IPS-15b (cell line): ENCODE measurements at regions not wholly inside any gene's neighbourhood (a gene's known extent, or its start where the extent isn't known, plus 50 kb on each side); places are given as distances from the start of the nearest gene placed in this dataset.

Source experiments
- H3K27me3 ChIP-seq: one replicate; pipeline ENCODE4 v1.6.1; 2013; ENCODE audit warnings: low read length; ENCODE audit not compliant: control insufficient read depth, insufficient read depth
- H3K36me3 ChIP-seq: one replicate; pipeline ENCODE4 v1.6.1; 2013; ENCODE audit warnings: low read length; ENCODE audit not compliant: control insufficient read depth, insufficient read depth
- H3K4me1 ChIP-seq: one replicate; pipeline ENCODE4 v1.6.1; 2013; ENCODE audit warnings: mild to moderate bottlenecking, low read length; ENCODE audit not compliant: control insufficient read depth, insufficient read depth
- H3K4me3 ChIP-seq: one replicate; pipeline ENCODE4 v1.5.1; 2013; ENCODE audit warnings: low read depth, low read length
- H3K9ac ChIP-seq: one replicate; pipeline ENCODE4 v1.6.1; 2013; ENCODE audit warnings: low read depth, mild to moderate bottlenecking, low read length
- H3K9me3 ChIP-seq: one replicate; pipeline ENCODE4 v1.6.1; 2013; ENCODE audit warnings: mild to moderate bottlenecking, low read length; ENCODE audit not compliant: control insufficient read depth, insufficient read depth

GRCh38 chr4:19748519-19749479 is 502.9 kb upstream of the SLIT2 start:
- H3K27me3 ChIP-seq, result no peaks in the 10 kb centered on the region
- no peaks in the 10 kb centered on the region for H3K9me3 ChIP-seq
- H3K4me3 ChIP-seq, result no peak overlapping the region
- no peaks in the 10 kb centered on the region for H3K4me1 ChIP-seq
- no peaks in the 10 kb centered on the region for H3K36me3 ChIP-seq
- no peak overlapping the region for H3K9ac ChIP-seq

GRCh38 chr4:19746377-19746776 is 505.3 kb upstream of the SLIT2 start:
- Histone ChIP-seq H3K36me3 (no peaks in the 10 kb centered on the region), H3K4me1 (no peaks in the 10 kb centered on the region), H3K9ac (no peak overlapping the region), H3K4me3 (no peak overlapping the region), H3K27me3 (no peaks in the 10 kb centered on the region), H3K9me3 (no peaks in the 10 kb centered on the region)

GRCh38 chr4:19743115-19743638 is 508.5 kb upstream of the SLIT2 start:
- H3K36me3 ChIP-seq, result no peaks in the 10 kb centered on the region
- H3K9ac ChIP-seq, result no peak overlapping the region
- no peaks in the 10 kb centered on the region for H3K27me3 ChIP-seq
- H3K4me3 ChIP-seq, result no peak overlapping the region
- H3K4me1 ChIP-seq, result no peaks in the 10 kb centered on the region
- no peaks in the 10 kb centered on the region for H3K9me3 ChIP-seq

- Histone ChIP-seq H3K9ac (no peak overlapping the region), H3K4me1 (no peaks in the 10 kb centered on the region), H3K36me3 (no peaks in the 10 kb centered on the region), H3K9me3 (no peaks in the 10 kb centered on the region), H3K4me3 (no peak overlapping the region), H3K27me3 (no peaks in the 10 kb centered on the region)
Measured at GRCh38 chr4:19739101-19739651, 512.5 kb upstream of the SLIT2 start.

- H3K9ac ChIP-seq, result no peak overlapping the region
- no peaks in the 10 kb centered on the region for H3K9me3 ChIP-seq
- no peaks in the 10 kb centered on the region for H3K4me1 ChIP-seq
Measured at GRCh38 chr4:19736968-19737756, 514.5 kb upstream of the SLIT2 start.

GRCh38 chr4:19735012-19735411 is 516.7 kb upstream of the SLIT2 start:
- H3K36me3 ChIP-seq, result no peaks in the 10 kb centered on the region
- H3K4me1 ChIP-seq, result no peaks in the 10 kb centered on the region
- no peaks in the 10 kb centered on the region for H3K9me3 ChIP-seq
- no peak overlapping the region for H3K9ac ChIP-seq
- H3K4me3 ChIP-seq, result no peak overlapping the region
- H3K27me3 ChIP-seq, result no peaks in the 10 kb centered on the region

More at GRCh38 chr4:19736968-19737756, 514.5 kb upstream of the SLIT2 start:
- Histone ChIP-seq H3K4me3 (no peak overlapping the region), H3K27me3 (no peaks in the 10 kb centered on the region), H3K36me3 (no peaks in the 10 kb centered on the region)

- no peak overlapping the region for H3K4me3 ChIP-seq
- no peaks in the 10 kb centered on the region for H3K4me1 ChIP-seq
- no peaks in the 10 kb centered on the region for H3K9me3 ChIP-seq
- H3K27me3 ChIP-seq, result no peaks in the 10 kb centered on the region
- H3K9ac ChIP-seq, result no peak overlapping the region
- H3K36me3 ChIP-seq, result no peaks in the 10 kb centered on the region
Measured at GRCh38 chr4:19729886-19730651, 521.6 kb upstream of the SLIT2 start.

- H3K4me1 ChIP-seq, result no peaks in the 10 kb centered on the region
- no peaks in the 10 kb centered on the region for H3K9me3 ChIP-seq
- H3K27me3 ChIP-seq, result no peaks in the 10 kb centered on the region
- no peak overlapping the region for H3K9ac ChIP-seq
- no peaks in the 10 kb centered on the region for H3K36me3 ChIP-seq
- H3K4me3 ChIP-seq, result no peak overlapping the region
Measured at GRCh38 chr4:19728773-19729172, 522.9 kb upstream of the SLIT2 start.

- H3K9me3 ChIP-seq, result no peaks in the 10 kb centered on the region
- no peaks in the 10 kb centered on the region for H3K4me1 ChIP-seq
- H3K9ac ChIP-seq, result no peak overlapping the region
- no peak overlapping the region for H3K4me3 ChIP-seq
- no peaks in the 10 kb centered on the region for H3K36me3 ChIP-seq
- no peaks in the 10 kb centered on the region for H3K27me3 ChIP-seq
Measured at GRCh38 chr4:19727141-19727540, 524.6 kb upstream of the SLIT2 start.

- Histone ChIP-seq H3K9ac (no peak overlapping the region), H3K27me3 (no peaks in the 10 kb centered on the region), H3K36me3 (no peaks in the 10 kb centered on the region), H3K4me1 (no peaks in the 10 kb centered on the region), H3K9me3 (no peaks in the 10 kb centered on the region), H3K4me3 (no peak overlapping the region)
Measured at GRCh38 chr4:19725130-19725529, 526.6 kb upstream of the SLIT2 start.

GRCh38 chr4:19722404-19722803 is 529.3 kb upstream of the SLIT2 start:
- Histone ChIP-seq H3K36me3 (no peaks in the 10 kb centered on the region), H3K27me3 (no peaks in the 10 kb centered on the region), H3K9ac (no peak overlapping the region), H3K4me3 (no peak overlapping the region), H3K9me3 (no peaks in the 10 kb centered on the region), H3K4me1 (no peaks in the 10 kb centered on the region)
